ENCODE measurements at regions not wholly inside any gene's neighbourhood (a gene's known extent, or its start where the extent isn't known, plus 50 kb on each side); places are given as distances from the start of the nearest gene placed in this dataset.

GRCh38 chr9:26262421-26263107 lies 584.3 kb upstream of the TUSC1 start:
- Mint-ChIP-seq H3K9me3 (peaks cover 33% of the 10 kb centered on the region), H3K4me1 (peaks cover 6% of the 10 kb centered on the region), H3K4me3 (no peak overlapping the region), H3K27ac (no peak overlapping the region), H3K36me3 (peaks cover 4% of the 10 kb centered on the region; the same call in 1 of the 2 replicates), H3K27me3 (ENCODE audit: low read depth) (no peaks in the 10 kb centered on the region; the same call in none of the 2 replicates)
- POLR2A ChIA-PET: no interaction called here
- DNase-seq (ENCODE audit: low spot score): no peak
- CTCF ChIA-PET: no interaction called here
- no peak for ATAC-seq
- TF ChIP-seq ZSCAN18 (CRISPR knock-in tag; IDR thresholded peaks at IDR 0.05) (no peak), CREB1 (CRISPR knock-in tag; IDR thresholded peaks at IDR 0.05) (no peak), NR3C1 (CRISPR knock-in tag; conservative IDR thresholded peaks at IDR 0.05; ENCODE audit: low read depth) (no peak), CBFB (CRISPR knock-in tag; IDR thresholded peaks at IDR 0.05; ENCODE audit: low read depth) (no peak), USF1 (CRISPR knock-in tag; IDR thresholded peaks at IDR 0.05) (no peak), MXD4 (CRISPR knock-in tag; IDR thresholded peaks at IDR 0.05; ENCODE audit: borderline replicate concordance) (no peak)
- TF ChIP-seq, protein P1, sequence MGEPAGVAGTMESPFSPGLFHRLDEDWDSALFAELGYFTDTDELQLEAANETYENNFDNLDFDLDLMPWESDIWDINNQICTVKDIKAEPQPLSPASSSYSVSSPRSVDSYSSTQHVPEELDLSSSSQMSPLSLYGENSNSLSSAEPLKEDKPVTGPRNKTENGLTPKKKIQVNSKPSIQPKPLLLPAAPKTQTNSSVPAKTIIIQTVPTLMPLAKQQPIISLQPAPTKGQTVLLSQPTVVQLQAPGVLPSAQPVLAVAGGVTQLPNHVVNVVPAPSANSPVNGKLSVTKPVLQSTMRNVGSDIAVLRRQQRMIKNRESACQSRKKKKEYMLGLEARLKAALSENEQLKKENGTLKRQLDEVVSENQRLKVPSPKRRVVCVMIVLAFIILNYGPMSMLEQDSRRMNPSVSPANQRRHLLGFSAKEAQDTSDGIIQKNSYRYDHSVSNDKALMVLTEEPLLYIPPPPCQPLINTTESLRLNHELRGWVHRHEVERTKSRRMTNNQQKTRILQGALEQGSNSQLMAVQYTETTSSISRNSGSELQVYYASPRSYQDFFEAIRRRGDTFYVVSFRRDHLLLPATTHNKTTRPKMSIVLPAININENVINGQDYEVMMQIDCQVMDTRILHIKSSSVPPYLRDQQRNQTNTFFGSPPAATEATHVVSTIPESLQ (CRISPR knock-in tag; IDR thresholded peaks at IDR 0.05): no peak
- TF ChIP-seq, protein P2, sequence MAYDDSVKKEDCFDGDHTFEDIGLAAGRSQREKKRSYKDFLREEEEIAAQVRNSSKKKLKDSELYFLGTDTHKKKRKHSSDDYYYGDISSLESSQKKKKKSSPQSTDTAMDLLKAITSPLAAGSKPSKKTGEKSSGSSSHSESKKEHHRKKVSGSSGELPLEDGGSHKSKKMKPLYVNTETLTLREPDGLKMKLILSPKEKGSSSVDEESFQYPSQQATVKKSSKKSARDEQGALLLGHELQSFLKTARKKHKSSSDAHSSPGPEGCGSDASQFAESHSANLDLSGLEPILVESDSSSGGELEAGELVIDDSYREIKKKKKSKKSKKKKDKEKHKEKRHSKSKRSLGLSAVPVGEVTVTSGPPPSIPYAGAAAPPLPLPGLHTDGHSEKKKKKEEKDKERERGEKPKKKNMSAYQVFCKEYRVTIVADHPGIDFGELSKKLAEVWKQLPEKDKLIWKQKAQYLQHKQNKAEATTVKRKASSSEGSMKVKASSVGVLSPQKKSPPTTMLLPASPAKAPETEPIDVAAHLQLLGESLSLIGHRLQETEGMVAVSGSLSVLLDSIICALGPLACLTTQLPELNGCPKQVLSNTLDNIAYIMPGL (CRISPR knock-in tag; IDR thresholded peaks at IDR 0.05): no peak

DNA sequence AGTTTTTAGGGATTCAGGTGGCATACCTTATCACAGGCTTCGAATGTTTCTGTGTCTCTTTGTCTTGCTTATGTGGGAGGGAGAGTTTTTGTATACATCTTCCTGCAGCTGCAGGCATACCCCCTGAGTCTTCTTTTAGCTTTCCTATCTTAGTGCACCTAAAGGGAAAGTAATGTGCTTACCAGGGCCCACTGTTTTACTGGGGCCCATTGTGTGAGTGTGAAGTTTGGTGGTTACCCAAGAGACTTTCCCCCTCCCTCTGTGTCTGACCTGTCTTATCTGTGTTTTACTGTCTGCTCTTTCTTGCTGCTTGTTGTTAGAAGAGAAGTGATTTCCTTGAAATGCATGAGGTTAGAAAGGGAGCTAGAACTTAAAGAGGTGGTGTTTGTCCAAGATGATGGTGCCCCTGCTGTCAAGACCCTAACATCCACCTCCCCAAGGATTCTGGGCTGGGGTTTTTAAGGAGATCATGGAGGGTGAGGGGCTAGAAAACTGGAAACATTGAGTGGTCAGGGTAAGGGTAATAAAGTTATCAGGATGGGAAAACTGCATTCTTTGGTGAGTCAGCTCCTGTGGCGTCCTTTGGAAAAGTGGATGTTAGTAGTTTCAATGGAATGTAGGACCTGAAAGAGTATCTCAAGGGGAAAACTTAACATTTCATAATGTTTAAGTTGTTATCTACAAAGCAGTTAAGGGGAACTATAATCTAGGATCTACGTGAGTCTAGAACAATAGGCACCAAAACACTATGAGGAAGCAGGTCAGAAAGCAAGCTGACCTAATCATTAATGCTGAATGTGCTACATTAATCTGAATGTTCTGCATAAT lies 583.5 kb upstream of the TUSC1 start:
- POLR2A ChIA-PET: no interaction called here
- H3K36me3 Mint-ChIP-seq: peaks cover 4% of the 10 kb centered on the region; the same call in 1 of the 2 replicates
- no peak overlapping the region for H3K4me3 Mint-ChIP-seq
- ATAC-seq (peak; percentile 65), DNase-seq (ENCODE audit: low spot score) (no peak)
- H3K27ac Mint-ChIP-seq: no peak overlapping the region
- H3K27me3 Mint-ChIP-seq (ENCODE audit: low read depth): no peaks in the 10 kb centered on the region; the same call in none of the 2 replicates
- peaks cover 6% of the 10 kb centered on the region for H3K4me1 Mint-ChIP-seq
- CTCF ChIA-PET: no interaction called here
- H3K9me3 Mint-ChIP-seq: peaks cover 33% of the 10 kb centered on the region
- TF ChIP-seq SP1 (CRISPR knock-in tag; conservative IDR thresholded peaks at IDR 0.05) (no peak), ERG (CRISPR knock-in tag; IDR thresholded peaks at IDR 0.05) (no peak), SMAD4 (CRISPR knock-in tag; IDR thresholded peaks at IDR 0.05) (no peak), SOX15 (CRISPR knock-in tag; IDR thresholded peaks at IDR 0.05) (no peak), E2F1 (CRISPR knock-in tag; IDR thresholded peaks at IDR 0.05) (no peak), NFATC4 (CRISPR knock-in tag; IDR thresholded peaks at IDR 0.05) (no peak), AR (CRISPR knock-in tag; IDR thresholded peaks at IDR 0.05) (no peak)
- TF ChIP-seq, protein P3, sequence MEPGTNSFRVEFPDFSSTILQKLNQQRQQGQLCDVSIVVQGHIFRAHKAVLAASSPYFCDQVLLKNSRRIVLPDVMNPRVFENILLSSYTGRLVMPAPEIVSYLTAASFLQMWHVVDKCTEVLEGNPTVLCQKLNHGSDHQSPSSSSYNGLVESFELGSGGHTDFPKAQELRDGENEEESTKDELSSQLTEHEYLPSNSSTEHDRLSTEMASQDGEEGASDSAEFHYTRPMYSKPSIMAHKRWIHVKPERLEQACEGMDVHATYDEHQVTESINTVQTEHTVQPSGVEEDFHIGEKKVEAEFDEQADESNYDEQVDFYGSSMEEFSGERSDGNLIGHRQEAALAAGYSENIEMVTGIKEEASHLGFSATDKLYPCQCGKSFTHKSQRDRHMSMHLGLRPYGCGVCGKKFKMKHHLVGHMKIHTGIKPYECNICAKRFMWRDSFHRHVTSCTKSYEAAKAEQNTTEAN (CRISPR knock-in tag; IDR thresholded peaks at IDR 0.05): no peak
- TF ChIP-seq, protein P4, sequence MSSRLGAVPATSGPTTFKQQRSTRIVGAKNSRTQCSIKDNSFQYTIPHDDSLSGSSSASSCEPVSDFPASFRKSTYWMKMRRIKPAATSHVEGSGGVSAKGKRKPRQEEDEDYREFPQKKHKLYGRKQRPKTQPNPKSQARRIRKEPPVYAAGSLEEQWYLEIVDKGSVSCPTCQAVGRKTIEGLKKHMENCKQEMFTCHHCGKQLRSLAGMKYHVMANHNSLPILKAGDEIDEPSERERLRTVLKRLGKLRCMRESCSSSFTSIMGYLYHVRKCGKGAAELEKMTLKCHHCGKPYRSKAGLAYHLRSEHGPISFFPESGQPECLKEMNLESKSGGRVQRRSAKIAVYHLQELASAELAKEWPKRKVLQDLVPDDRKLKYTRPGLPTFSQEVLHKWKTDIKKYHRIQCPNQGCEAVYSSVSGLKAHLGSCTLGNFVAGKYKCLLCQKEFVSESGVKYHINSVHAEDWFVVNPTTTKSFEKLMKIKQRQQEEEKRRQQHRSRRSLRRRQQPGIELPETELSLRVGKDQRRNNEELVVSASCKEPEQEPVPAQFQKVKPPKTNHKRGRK (CRISPR knock-in tag; IDR thresholded peaks at IDR 0.05; ENCODE audit: borderline replicate concordance): no peak
